ENCODE measurements at regions not wholly inside any gene's neighbourhood (a gene's known extent, or its start where the extent isn't known, plus 50 kb on each side); places are given as distances from the start of the nearest gene placed in this dataset.
"Not testable (repeated sequence)": the region's sequence is repeated elsewhere in the genome, so short reads cannot be mapped to it uniquely, and the experiment has no call there.

DNA sequence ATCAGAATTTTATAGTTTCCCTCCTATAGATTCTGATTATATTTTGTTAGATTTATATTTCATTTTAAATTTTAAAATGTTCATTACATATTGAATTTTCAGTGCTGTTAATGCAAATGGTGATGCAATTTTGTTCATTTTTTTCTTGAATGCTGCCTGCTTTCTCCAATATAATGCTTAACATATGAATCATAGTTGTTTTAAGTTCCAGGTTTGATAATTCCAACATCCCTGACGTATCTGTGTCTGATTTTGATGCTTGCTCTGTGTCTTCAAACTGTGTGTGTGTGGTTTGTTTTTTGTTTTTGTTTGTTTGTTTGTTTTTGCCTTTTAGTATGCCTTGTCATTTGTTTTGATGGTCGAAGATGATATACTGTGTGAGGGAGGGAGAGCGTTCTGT lies 134.7 kb upstream of the ELAC2 start:
- no peak for DNase-seq (ENCODE audit: low read depth in 6 of 9, low spot score in 9 of 9)
- peaks cover 0 to 2% of the 10 kb centered on the region in 2 donors for H3K9me3 ChIP-seq (ENCODE audit: control insufficient read depth in 2 of 2, insufficient read depth in 1 of 2, low read length in 1 of 2)
- no peak overlapping the region for H3K4me3 ChIP-seq (ENCODE audit: low read length in 2 of 2)
- WGBS, result 87% methylated on average over 3 of the region's 3 CpGs
- H3K27ac ChIP-seq (ENCODE audit: low read depth in 1 of 2, low read length in 1 of 2), result no peak overlapping the region
- H3K4me1 ChIP-seq (ENCODE audit: control insufficient read depth in 2 of 2, insufficient read depth in 2 of 2, low read length in 2 of 2), result no peaks in the 10 kb centered on the region
- no peaks in the 10 kb centered on the region for H3K36me3 ChIP-seq (ENCODE audit: control insufficient read depth in 2 of 2, insufficient read depth in 2 of 2, low read length in 1 of 2)
- no peaks in the 10 kb centered on the region for H3K27me3 ChIP-seq (ENCODE audit: control insufficient read depth in 2 of 2, insufficient read depth in 1 of 2, low read length in 1 of 2)

DNA sequence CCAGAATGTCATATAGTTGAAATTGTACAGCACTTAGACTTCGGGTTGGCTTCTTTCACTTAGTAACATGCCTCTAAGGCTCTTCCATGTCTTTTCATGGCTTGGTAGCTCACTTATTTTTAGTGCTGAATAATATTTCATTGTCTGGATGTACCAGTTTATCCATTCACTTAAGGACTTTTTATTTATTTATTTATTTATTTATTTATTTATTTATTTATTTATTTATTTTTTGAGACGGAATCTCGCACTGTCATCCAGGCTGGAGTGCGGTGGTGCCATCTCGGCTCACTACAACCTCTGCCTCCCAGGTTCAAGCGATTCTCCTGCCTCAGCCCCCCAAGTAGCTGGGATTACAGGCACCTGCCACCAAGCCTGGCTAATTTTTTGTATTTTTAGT lies 132.9 kb upstream of the ELAC2 start:
- WGBS, result 98% methylated on average over 6 of the region's 6 CpGs
- not testable (repeated sequence) for H3K36me3 ChIP-seq (ENCODE audit: control insufficient read depth in 2 of 2, insufficient read depth in 2 of 2, low read length in 1 of 2); DNase-seq (ENCODE audit: low read depth in 6 of 9, low spot score in 9 of 9); H3K27me3 ChIP-seq (ENCODE audit: control insufficient read depth in 2 of 2, insufficient read depth in 1 of 2, low read length in 1 of 2); H3K4me3 ChIP-seq (ENCODE audit: low read length in 2 of 2); H3K4me1 ChIP-seq (ENCODE audit: control insufficient read depth in 2 of 2, insufficient read depth in 2 of 2, low read length in 2 of 2); H3K9me3 ChIP-seq (ENCODE audit: control insufficient read depth in 2 of 2, insufficient read depth in 1 of 2, low read length in 1 of 2); H3K27ac ChIP-seq (ENCODE audit: low read depth in 1 of 2, low read length in 1 of 2)

GRCh38 chr17:13143001-13143400 lies 125.2 kb upstream of the ELAC2 start:
- 93% methylated on average over 1 of the region's 1 CpG for WGBS
- no peaks in the 10 kb centered on the region for H3K4me1 ChIP-seq (ENCODE audit: control insufficient read depth in 2 of 2, insufficient read depth in 2 of 2, low read length in 2 of 2)
- DNase-seq (ENCODE audit: low read depth in 6 of 9, low spot score in 9 of 9), result no peak
- no peaks in the 10 kb centered on the region for H3K27me3 ChIP-seq (ENCODE audit: control insufficient read depth in 2 of 2, insufficient read depth in 1 of 2, low read length in 1 of 2)
- no peak overlapping the region for H3K4me3 ChIP-seq (ENCODE audit: low read length in 2 of 2)
- H3K36me3 ChIP-seq (ENCODE audit: control insufficient read depth in 2 of 2, insufficient read depth in 2 of 2, low read length in 1 of 2), result no peaks in the 10 kb centered on the region
- no peaks in the 10 kb centered on the region for H3K9me3 ChIP-seq (ENCODE audit: control insufficient read depth in 2 of 2, insufficient read depth in 1 of 2, low read length in 1 of 2)
- H3K27ac ChIP-seq (ENCODE audit: low read depth in 1 of 2, low read length in 1 of 2), result no peak overlapping the region

DNA sequence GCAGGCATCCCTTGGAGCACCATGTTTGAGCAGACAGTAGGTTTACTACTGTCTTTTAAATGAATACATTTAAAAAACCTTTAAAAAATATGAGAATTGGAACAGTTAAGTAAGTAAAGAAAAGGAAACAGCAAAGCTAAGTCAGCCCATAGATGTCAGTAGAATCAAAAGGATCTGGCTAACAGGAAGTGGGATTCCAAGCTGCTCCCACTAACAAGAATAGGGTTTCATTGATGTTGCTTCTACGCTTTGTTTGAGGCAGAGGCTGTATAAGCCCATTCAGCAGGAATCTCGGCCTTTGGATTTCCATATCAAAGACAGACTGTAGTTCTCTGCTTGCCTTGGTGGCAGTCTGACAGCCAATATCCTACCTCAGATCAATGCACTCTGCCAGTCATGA lies 122.9 kb upstream of the ELAC2 start:
- no peak for DNase-seq (ENCODE audit: low read depth in 6 of 9, low spot score in 9 of 9)
- H3K36me3 ChIP-seq (ENCODE audit: control insufficient read depth in 2 of 2, insufficient read depth in 2 of 2, low read length in 1 of 2), result no peaks in the 10 kb centered on the region
- no peaks in the 10 kb centered on the region for H3K4me1 ChIP-seq (ENCODE audit: control insufficient read depth in 2 of 2, insufficient read depth in 2 of 2, low read length in 2 of 2)
- H3K9me3 ChIP-seq (ENCODE audit: control insufficient read depth in 2 of 2, insufficient read depth in 1 of 2, low read length in 1 of 2), result no peaks in the 10 kb centered on the region
- no peaks in the 10 kb centered on the region for H3K27me3 ChIP-seq (ENCODE audit: control insufficient read depth in 2 of 2, insufficient read depth in 1 of 2, low read length in 1 of 2)
- WGBS, result 23% methylated on average over 2 of the region's 2 CpGs
- H3K4me3 ChIP-seq (ENCODE audit: low read length in 2 of 2), result no peak overlapping the region
- no peak overlapping the region for H3K27ac ChIP-seq (ENCODE audit: low read depth in 1 of 2, low read length in 1 of 2)

DNA sequence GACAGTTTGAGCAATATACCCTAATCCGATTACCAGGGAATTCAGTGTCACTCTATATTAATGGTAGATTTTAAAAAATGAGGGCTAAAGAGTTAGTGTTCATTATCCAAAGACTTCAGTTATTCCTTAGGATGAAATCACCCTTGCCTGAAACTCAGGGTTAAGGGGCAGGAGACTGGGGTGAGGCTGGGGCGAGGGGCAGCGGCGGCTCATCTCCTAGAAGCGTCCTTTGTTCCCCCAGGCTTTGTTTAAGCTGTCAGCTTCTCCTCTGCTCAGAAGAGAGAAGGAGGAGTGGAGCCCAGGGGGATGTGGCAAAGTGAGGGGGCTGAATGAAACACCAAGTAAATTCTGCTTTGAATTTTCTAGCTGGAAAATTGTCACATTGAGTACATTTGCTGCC lies 117.7 kb upstream of the ELAC2 start:
- Histone ChIP-seq H3K9me3 (ENCODE audit: control insufficient read depth in 2 of 2, insufficient read depth in 1 of 2, low read length in 1 of 2) (no peaks in the 10 kb centered on the region), H3K4me3 (ENCODE audit: low read length in 2 of 2) (no peak overlapping the region), H3K36me3 (ENCODE audit: control insufficient read depth in 2 of 2, insufficient read depth in 2 of 2, low read length in 1 of 2) (no peaks in the 10 kb centered on the region), H3K27ac (ENCODE audit: low read depth in 1 of 2, low read length in 1 of 2) (no peak overlapping the region), H3K4me1 (ENCODE audit: control insufficient read depth in 2 of 2, insufficient read depth in 2 of 2, low read length in 2 of 2) (no peaks in the 10 kb centered on the region), H3K27me3 (ENCODE audit: control insufficient read depth in 2 of 2, insufficient read depth in 1 of 2, low read length in 1 of 2) (no peaks in the 10 kb centered on the region)
- 83% methylated on average over 5 of the region's 5 CpGs for WGBS
- DNase-seq (ENCODE audit: low read depth in 6 of 9, low spot score in 9 of 9), result no peak

DNA sequence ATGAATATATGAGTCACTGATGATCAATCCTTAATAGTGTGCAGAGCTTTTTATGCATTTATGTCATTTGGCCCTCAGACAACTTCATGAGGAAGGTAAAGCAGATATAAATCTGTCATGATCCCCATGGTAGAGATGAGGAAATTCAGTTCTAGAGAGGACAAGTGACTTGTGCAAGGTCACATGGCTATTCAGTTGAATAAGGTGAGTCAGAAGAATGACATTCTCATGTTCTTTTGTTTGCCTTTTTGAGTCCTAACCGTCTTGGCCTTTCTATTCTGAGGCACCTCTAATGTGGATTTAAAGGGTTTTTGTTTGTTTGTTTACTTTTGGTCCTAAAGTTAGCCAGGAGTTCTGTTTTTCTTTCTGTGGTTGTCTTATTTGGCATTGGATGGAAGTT lies 116.2 kb upstream of the ELAC2 start:
- H3K36me3 ChIP-seq (ENCODE audit: control insufficient read depth in 2 of 2, insufficient read depth in 2 of 2, low read length in 1 of 2), result no peaks in the 10 kb centered on the region
- no peak for DNase-seq (ENCODE audit: low read depth in 6 of 9, low spot score in 9 of 9)
- H3K27ac ChIP-seq (ENCODE audit: low read depth in 1 of 2, low read length in 1 of 2), result no peak overlapping the region
- H3K4me3 ChIP-seq (ENCODE audit: low read length in 2 of 2), result no peak overlapping the region
- no peaks in the 10 kb centered on the region for H3K4me1 ChIP-seq (ENCODE audit: control insufficient read depth in 2 of 2, insufficient read depth in 2 of 2, low read length in 2 of 2)
- WGBS, result 47% methylated on average over 1 of the region's 1 CpG
- H3K9me3 ChIP-seq (ENCODE audit: control insufficient read depth in 2 of 2, insufficient read depth in 1 of 2, low read length in 1 of 2), result no peaks in the 10 kb centered on the region
- H3K27me3 ChIP-seq (ENCODE audit: control insufficient read depth in 2 of 2, insufficient read depth in 1 of 2, low read length in 1 of 2), result no peaks in the 10 kb centered on the region

DNA sequence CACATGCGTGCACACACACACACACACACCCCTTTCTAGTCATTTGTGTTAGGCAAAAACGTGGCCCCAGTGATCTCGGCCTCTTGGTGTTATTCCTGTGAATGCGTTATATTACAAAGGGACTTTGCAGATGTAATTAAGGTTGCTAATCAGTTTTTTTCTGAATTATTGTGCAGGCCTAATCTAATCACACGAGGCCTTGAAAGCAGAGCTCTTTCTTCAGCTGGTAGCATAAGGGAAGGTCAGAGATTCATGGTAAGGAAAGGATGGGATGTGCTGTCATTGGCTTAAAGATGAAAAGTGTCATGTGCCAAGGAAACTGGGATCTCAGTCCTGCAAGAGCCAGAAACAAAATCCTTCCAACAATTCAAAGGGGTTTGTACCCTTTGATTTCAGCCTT lies 113.4 kb upstream of the ELAC2 start:
- Histone ChIP-seq H3K4me1 (ENCODE audit: control insufficient read depth in 2 of 2, insufficient read depth in 2 of 2, low read length in 2 of 2) (no peaks in the 10 kb centered on the region), H3K9me3 (ENCODE audit: control insufficient read depth in 2 of 2, insufficient read depth in 1 of 2, low read length in 1 of 2) (no peaks in the 10 kb centered on the region), H3K4me3 (ENCODE audit: low read length in 2 of 2) (no peak overlapping the region), H3K36me3 (ENCODE audit: control insufficient read depth in 2 of 2, insufficient read depth in 2 of 2, low read length in 1 of 2) (no peaks in the 10 kb centered on the region), H3K27ac (ENCODE audit: low read depth in 1 of 2, low read length in 1 of 2) (no peak overlapping the region), H3K27me3 (ENCODE audit: control insufficient read depth in 2 of 2, insufficient read depth in 1 of 2, low read length in 1 of 2) (no peaks in the 10 kb centered on the region)
- WGBS, result 67% methylated on average over 5 of the region's 5 CpGs
- no peak for DNase-seq (ENCODE audit: low read depth in 6 of 9, low spot score in 9 of 9)

DNA sequence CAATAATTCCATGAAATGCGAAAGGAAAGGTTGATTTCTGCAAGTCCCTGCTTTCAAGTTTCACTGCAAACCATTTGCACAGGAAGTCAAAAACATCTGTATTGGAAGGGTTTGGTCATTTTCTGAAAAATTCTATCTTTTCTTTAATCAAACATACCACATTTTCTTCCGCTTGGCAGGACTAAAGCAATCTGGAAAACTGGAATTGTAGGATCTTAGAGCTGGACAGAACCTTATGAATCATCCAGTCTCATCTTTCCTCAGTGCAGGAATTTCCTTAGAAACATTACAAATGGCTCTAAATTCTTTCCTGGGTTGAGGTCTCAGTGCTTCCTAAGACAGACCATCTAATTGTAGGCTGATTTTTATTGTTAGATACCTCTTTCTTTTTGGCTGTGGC lies 111.5 kb upstream of the ELAC2 start:
- no peak for DNase-seq (ENCODE audit: low read depth in 6 of 9, low spot score in 9 of 9)
- Histone ChIP-seq H3K4me1 (ENCODE audit: control insufficient read depth in 2 of 2, insufficient read depth in 2 of 2, low read length in 2 of 2) (no peaks in the 10 kb centered on the region), H3K36me3 (ENCODE audit: control insufficient read depth in 2 of 2, insufficient read depth in 2 of 2, low read length in 1 of 2) (no peaks in the 10 kb centered on the region), H3K27me3 (ENCODE audit: control insufficient read depth in 2 of 2, insufficient read depth in 1 of 2, low read length in 1 of 2) (no peaks in the 10 kb centered on the region), H3K9me3 (ENCODE audit: control insufficient read depth in 2 of 2, insufficient read depth in 1 of 2, low read length in 1 of 2) (no peaks in the 10 kb centered on the region), H3K4me3 (ENCODE audit: low read length in 2 of 2) (no peak overlapping the region), H3K27ac (ENCODE audit: low read depth in 1 of 2, low read length in 1 of 2) (no peak overlapping the region)
- WGBS, result 95% methylated on average over 2 of the region's 2 CpGs

- WGBS, result 82% methylated on average over 1 of the region's 1 CpG
- Histone ChIP-seq H3K4me1 (ENCODE audit: control insufficient read depth in 2 of 2, insufficient read depth in 2 of 2, low read length in 2 of 2) (no peaks in the 10 kb centered on the region), H3K27ac (ENCODE audit: low read depth in 1 of 2, low read length in 1 of 2) (no peak overlapping the region), H3K4me3 (ENCODE audit: low read length in 2 of 2) (no peak overlapping the region), H3K9me3 (ENCODE audit: control insufficient read depth in 2 of 2, insufficient read depth in 1 of 2, low read length in 1 of 2) (no peaks in the 10 kb centered on the region), H3K36me3 (ENCODE audit: control insufficient read depth in 2 of 2, insufficient read depth in 2 of 2, low read length in 1 of 2) (no peaks in the 10 kb centered on the region), H3K27me3 (ENCODE audit: control insufficient read depth in 2 of 2, insufficient read depth in 1 of 2, low read length in 1 of 2) (no peaks in the 10 kb centered on the region)
- no peak for DNase-seq (ENCODE audit: low read depth in 6 of 9, low spot score in 9 of 9)
These were observed 110.8 kb upstream of the ELAC2 start for GRCh38 chr17:13128676-13129075.

- H3K4me1 ChIP-seq (ENCODE audit: control insufficient read depth in 2 of 2, insufficient read depth in 2 of 2, low read length in 2 of 2), result no peaks in the 10 kb centered on the region
- no peak for DNase-seq (ENCODE audit: low read depth in 6 of 9, low spot score in 9 of 9)
- H3K9me3 ChIP-seq (ENCODE audit: control insufficient read depth in 2 of 2, insufficient read depth in 1 of 2, low read length in 1 of 2), result no peaks in the 10 kb centered on the region
- no peak overlapping the region for H3K4me3 ChIP-seq (ENCODE audit: low read length in 2 of 2)
- no peaks in the 10 kb centered on the region for H3K36me3 ChIP-seq (ENCODE audit: control insufficient read depth in 2 of 2, insufficient read depth in 2 of 2, low read length in 1 of 2)
- no peak overlapping the region for H3K27ac ChIP-seq (ENCODE audit: low read depth in 1 of 2, low read length in 1 of 2)
- WGBS, result 92% methylated on average over 8 of the region's 8 CpGs
- H3K27me3 ChIP-seq (ENCODE audit: control insufficient read depth in 2 of 2, insufficient read depth in 1 of 2, low read length in 1 of 2), result no peaks in the 10 kb centered on the region
These were observed 110.2 kb upstream of the ELAC2 start for GRCh38 chr17:13127921-13128602.

Measured in thymus (tissue), 11 donors.